Small intestine (tissue), 7 donors: ENCODE measurements at regions not wholly inside any gene's neighbourhood (a gene's known extent, or its start where the extent isn't known, plus 50 kb on each side); places are given as distances from the start of the nearest gene placed in this dataset.
"Not testable (repeated sequence)": the region's sequence is repeated elsewhere in the genome, so short reads cannot be mapped to it uniquely, and the experiment has no call there.

Experiments used
- DNase-seq, 2 donors: peaks; one replicate each; pipeline versions ENCODE4 v3.0.0 to v3.0.0-alpha.2; 2013
- FAIRE-seq: peaks from 2 replicates; lab custom pipeline; 2012; peaks lifted over from hg19 to GRCh38; lab: Jason Lieb, UNC
- H3K27ac ChIP-seq, 3 donors: one replicate each; pipeline ENCODE4 v1.5.1; 2013; ENCODE audit warnings: low read length in 2 of 3, mild to moderate bottlenecking in 2 of 3, control low read depth in 1 of 3, inconsistent platforms in 1 of 3, low read depth in 1 of 3, moderate library complexity in 1 of 3
- H3K27me3 ChIP-seq, 3 donors: one replicate each; pipeline ENCODE4 v1.6.1; 2013; ENCODE audit warnings: low read length in 3 of 3, inconsistent platforms in 1 of 3; ENCODE audit not compliant: control insufficient read depth in 3 of 3, insufficient read depth in 3 of 3
- H3K36me3 ChIP-seq, 3 donors: one replicate each; pipeline ENCODE4 v1.6.1; 2013; ENCODE audit warnings: low read length in 3 of 3, inconsistent platforms in 1 of 3, low read depth in 1 of 3, mild to moderate bottlenecking in 1 of 3, moderate library complexity in 1 of 3; ENCODE audit not compliant: control insufficient read depth in 3 of 3, insufficient read depth in 2 of 3
- H3K4me1 ChIP-seq, 3 donors: one replicate each; pipeline ENCODE4 v1.6.1; 2013; ENCODE audit warnings: low read length in 2 of 3, inconsistent platforms in 1 of 3, low read depth in 1 of 3, mild to moderate bottlenecking in 1 of 3, moderate library complexity in 1 of 3; ENCODE audit not compliant: control insufficient read depth in 3 of 3, insufficient read depth in 2 of 3
- H3K4me3 ChIP-seq, 3 donors: one replicate each; pipeline ENCODE4 v1.5.1; 2013; ENCODE audit warnings: low read length in 3 of 3, control low read depth in 1 of 3, inconsistent platforms in 1 of 3, low read depth in 1 of 3, mild to moderate bottlenecking in 1 of 3, moderate library complexity in 1 of 3
- H3K9me3 ChIP-seq, 2 donors: one replicate each; pipeline ENCODE4 v1.6.1; 2013; ENCODE audit warnings: low read depth in 1 of 2, low read length in 1 of 2; ENCODE audit not compliant: control insufficient read depth in 2 of 2, insufficient read depth in 1 of 2
- WGBS, 3 donors: extraction: QIAGEN DNeasy Blood & Tissue Kit; methylation state at CpG; one replicate each; pipeline ENCODE4 v1.1.7; 2013; 5-methylcytosine and 5-hydroxymethylcytosine counted together
- donor health status: healthy with polysubstance abuse.
- donor health status: control.
- donor health status: control.
- donor health status: Bipolar disorder and iron deficiency.
- donor health status: healthy.

DNA sequence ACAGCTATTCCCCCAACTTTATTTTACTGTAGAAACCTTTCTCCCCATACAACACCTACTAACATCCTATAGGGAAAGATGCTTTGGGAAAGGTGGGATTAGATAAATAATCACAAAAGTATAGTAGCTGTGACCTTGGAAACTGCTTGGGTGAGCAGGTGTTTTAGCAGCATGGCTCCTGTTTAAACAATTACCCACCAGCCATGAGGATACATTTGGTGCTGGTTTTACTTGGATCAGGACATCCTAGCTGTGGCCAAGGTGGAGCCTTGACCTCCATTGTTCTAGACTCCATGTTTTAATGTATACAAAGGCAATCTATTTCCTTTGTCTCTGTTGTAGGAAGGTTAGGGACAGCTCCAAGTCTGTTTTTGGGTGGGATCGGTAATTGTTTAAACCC, 56.8 kb upstream of the ALDH1B1 start:
- whole genome bisulfite sequencing, 3 donors = 81 to 100% (median 88%) methylated on average over 1 of the region's 1 CpG
- Histone ChIP-seq H3K36me3 (no peaks in the 10 kb centered on the region), H3K9me3 (peaks cover 0 to 2% of the 10 kb centered on the region in 2 donors), H3K4me1 (no peaks in the 10 kb centered on the region), H3K27ac (no peak overlapping the region), H3K4me3 (no peak overlapping the region), H3K27me3 (peaks cover 0 to 4% (median 3%) of the 10 kb centered on the region in 3 donors)
- FAIRE-seq = no peak
- DNase-seq = no peak

DNA sequence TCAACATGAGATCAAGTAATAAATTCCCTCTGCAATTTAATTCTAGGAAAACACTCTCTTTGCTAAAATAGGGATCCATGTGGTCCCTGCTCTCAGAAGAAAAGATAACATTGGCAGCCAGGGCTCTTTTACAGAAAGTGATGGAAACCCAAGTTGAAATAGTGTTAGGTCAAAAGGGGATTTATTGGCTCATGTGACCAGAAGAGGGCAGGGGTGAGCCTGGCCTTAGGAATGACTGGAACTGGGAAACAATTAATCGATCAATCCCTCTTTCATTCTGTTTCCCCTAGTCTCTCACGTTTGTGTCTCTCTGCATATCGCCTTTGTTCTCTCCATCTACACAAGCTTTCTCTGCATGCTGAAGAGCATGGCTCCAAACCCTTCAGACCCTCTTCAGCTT, 58.3 kb upstream of the ALDH1B1 start:
- no peak overlapping the region for H3K4me3 ChIP-seq
- H3K36me3 ChIP-seq = no peaks in the 10 kb centered on the region
- 46 to 52% (median 49%) methylated on average over 3 of the region's 3 CpGs for WGBS, 3 donors
- FAIRE-seq (no peak), DNase-seq (no peak)
- H3K9me3 ChIP-seq = peaks cover 0 to 2% of the 10 kb centered on the region in 2 donors
- no peaks in the 10 kb centered on the region for H3K4me1 ChIP-seq
- H3K27ac ChIP-seq = no peak overlapping the region
- peaks cover 0 to 4% (median 3%) of the 10 kb centered on the region in 3 donors for H3K27me3 ChIP-seq

DNA sequence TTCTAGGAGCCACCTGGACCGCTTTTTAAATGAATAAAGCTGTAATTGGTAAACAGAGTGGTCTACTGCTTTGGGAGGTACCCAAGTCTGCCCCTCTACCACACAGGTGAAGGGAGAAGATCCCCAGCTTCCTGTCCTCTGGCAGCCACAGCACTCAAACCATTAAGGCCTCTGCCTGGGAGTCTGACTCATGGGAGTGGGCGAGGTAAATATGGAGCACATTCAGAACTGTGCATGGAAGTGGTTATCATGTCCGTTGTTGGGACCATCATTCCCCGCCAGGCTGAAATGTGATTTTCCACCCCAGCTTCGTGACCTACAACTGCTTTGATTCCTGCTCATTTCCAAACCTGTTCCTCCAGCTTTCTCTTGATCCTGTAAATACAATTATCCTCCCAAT, 59.5 kb upstream of the ALDH1B1 start:
- Histone ChIP-seq H3K4me3 (no peak overlapping the region), H3K4me1 (no peaks in the 10 kb centered on the region), H3K27me3 (peaks cover 0 to 3% (median 2%) of the 10 kb centered on the region in 3 donors), H3K27ac (no peak overlapping the region), H3K9me3 (peaks cover 0 to 2% of the 10 kb centered on the region in 2 donors), H3K36me3 (no peaks in the 10 kb centered on the region)
- WGBS, 3 donors = 71 to 86% (median 73%) methylated on average over 5 of the region's 5 CpGs
- no peak for DNase-seq
- no peak for FAIRE-seq

DNA sequence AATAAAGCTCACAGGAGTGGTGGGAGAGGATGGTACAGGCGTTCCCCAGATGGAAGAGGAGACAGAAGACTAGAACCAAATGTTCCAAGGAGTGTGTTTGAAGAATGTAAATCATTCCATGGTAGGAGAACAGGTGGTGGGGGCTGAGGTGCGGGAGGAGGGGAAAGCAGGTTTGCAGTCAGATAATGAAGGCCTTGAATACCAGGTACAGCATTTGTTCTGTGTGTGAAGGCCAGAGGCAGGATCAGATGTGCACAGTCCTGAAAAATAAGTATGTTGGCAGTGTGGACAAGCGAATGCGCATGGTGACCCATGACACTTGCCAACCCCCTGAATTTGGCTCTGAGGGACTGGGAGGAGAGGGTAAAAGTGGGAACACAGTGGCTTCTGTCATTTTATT, 59.9 kb upstream of the ALDH1B1 start:
- Histone ChIP-seq H3K27ac (no peak overlapping the region), H3K4me1 (no peaks in the 10 kb centered on the region), H3K27me3 (peaks cover 0 to 3% (median 2%) of the 10 kb centered on the region in 3 donors), H3K36me3 (no peaks in the 10 kb centered on the region), H3K4me3 (no peak overlapping the region), H3K9me3 (peaks cover 0 to 2% of the 10 kb centered on the region in 2 donors)
- WGBS, 3 donors = 83 to 89% (median 85%) methylated on average over 4 of the region's 4 CpGs
- FAIRE-seq (no peak), DNase-seq (no peak)

DNA sequence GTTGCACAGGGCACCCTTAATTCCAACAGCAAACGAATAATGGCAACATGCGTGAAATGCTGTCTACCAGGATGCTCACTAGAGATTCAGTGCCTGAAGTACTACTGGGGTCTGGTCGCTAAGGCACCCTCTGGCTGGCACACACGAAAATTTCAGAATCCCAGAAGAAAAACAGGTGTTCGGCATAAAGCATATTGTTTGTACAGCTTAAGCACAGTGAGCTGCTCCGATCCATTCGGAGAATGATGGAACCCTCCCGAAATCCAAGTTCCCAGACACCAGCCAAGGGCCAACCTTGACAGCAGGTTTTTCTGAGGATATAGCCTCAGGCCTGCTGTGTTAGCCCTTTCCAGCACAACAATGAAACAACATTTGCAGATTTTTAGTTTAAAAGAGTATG, 61.4 kb upstream of the ALDH1B1 start:
- Histone ChIP-seq H3K4me1 (no peaks in the 10 kb centered on the region), H3K36me3 (no peaks in the 10 kb centered on the region), H3K4me3 (no peak overlapping the region), H3K27ac (no peak overlapping the region), H3K9me3 (peaks cover 0 to 2% of the 10 kb centered on the region in 2 donors), H3K27me3 (peaks cover 0 to 2% (median 0%) of the 10 kb centered on the region in 3 donors)
- DNase-seq (no peak), FAIRE-seq (no peak)
- 90 to 93% (median 93%) methylated on average over 8 of the region's 8 CpGs for WGBS, 3 donors

DNA sequence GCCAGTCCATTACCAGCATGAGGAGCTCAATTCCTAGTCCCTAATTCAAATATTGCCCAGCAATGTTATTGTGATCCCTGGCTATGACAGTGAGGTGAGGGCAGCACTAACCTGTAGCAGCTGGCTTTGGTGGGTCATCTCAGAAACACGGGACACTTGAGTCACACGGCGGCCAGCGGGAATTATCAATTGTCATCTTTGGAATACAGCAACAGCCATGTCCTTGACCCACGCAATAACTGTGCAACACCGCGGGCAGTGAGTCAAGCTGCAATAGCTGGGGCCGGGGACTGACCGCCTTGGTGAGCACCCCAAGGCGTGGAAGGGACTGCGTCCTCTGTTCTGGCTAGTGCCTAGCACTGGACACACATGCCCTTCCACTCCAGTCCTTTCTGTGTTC, 62.5 kb upstream of the ALDH1B1 start:
- DNase-seq (no peak), FAIRE-seq (no peak)
- Histone ChIP-seq H3K27ac (no peak overlapping the region), H3K9me3 (peaks cover 0 to 2% of the 10 kb centered on the region in 2 donors), H3K4me1 (no peaks in the 10 kb centered on the region), H3K4me3 (no peak overlapping the region), H3K27me3 (peaks cover 0 to 2% (median 0%) of the 10 kb centered on the region in 3 donors), H3K36me3 (no peaks in the 10 kb centered on the region)
- WGBS, 3 donors = 82 to 90% (median 83%) methylated on average over 11 of the region's 11 CpGs

DNA sequence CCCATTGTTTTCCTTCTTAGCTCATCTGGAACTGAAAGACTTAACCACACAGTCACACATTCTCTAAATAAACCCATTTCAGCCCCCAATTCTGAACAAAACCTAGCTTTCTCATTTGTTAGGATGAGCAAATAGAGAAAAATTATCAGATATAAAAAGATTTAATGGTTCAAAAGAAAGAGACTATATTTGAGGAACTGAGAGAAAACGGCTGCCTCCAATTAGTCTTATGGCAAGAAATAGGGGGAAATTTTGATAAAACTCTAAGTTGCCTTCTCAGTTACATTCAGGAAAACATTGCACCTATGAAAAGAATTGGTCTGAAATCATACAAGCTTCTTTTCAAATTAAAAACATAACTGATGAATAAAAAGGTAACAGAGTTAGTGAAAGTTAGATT, 63.7 kb upstream of the ALDH1B1 start:
- H3K4me3 ChIP-seq = no peak overlapping the region
- H3K27me3 ChIP-seq = peaks cover 0 to 2% (median 0%) of the 10 kb centered on the region in 3 donors
- H3K9me3 ChIP-seq = peaks cover 0 to 2% of the 10 kb centered on the region in 2 donors
- H3K36me3 ChIP-seq = no peaks in the 10 kb centered on the region
- H3K27ac ChIP-seq = no peak overlapping the region
- WGBS, 3 donors = 74 to 84% (median 82%) methylated on average over 1 of the region's 1 CpG
- FAIRE-seq (no peak), DNase-seq (no peak)
- H3K4me1 ChIP-seq = no peaks in the 10 kb centered on the region

DNA sequence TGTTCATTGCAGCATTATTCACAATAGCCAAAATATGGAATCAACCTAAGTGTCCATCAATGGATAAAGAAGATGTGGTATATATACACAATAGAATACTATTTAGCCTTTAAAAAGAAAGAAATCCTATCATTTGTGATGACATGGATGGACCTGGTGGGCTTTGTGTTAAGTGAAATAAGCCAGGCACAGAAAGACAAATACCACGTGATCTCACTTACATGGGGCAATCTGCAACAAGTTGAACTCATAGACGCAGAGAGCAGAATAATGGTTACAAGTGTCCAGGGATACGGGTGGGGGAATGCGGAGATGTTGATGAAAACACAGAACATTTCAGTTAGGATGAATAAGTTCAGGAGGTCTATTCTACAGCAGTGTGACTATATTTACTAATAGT, 66.4 kb upstream of the ALDH1B1 start:
- no peak overlapping the region for H3K4me3 ChIP-seq
- no peaks in the 10 kb centered on the region for H3K9me3 ChIP-seq
- no peak overlapping the region for H3K27ac ChIP-seq
- H3K4me1 ChIP-seq = no peaks in the 10 kb centered on the region
- 90 to 95% (median 94%) methylated on average over 4 of the region's 4 CpGs for WGBS, 3 donors
- DNase-seq (no peak), FAIRE-seq (no peak)
- H3K27me3 ChIP-seq = no peaks in the 10 kb centered on the region
- no peaks in the 10 kb centered on the region for H3K36me3 ChIP-seq

DNA sequence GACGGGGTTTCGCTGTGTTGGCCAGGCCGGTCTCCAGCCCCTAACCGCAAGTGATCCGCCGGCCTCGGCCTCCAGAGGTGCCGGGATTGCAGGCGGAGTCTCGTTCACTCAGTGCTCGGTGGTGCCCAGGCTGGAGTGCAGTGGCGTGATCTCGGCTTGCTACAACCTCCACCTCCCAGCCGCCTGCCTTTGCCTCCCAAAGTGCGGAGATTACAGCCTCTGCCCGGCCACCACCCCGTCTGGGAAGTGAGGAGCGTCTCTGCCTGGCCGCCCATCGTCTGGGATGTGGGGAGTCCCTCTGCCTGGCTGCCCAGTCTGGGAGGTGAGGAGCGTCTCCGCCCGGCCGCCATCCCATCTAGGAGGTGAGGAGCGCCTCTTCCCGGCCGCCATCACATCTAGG, 68.3 kb upstream of the ALDH1B1 start:
- not testable (repeated sequence) for FAIRE-seq, H3K4me3 ChIP-seq, H3K36me3 ChIP-seq, H3K27me3 ChIP-seq, H3K4me1 ChIP-seq, DNase-seq, H3K9me3 ChIP-seq, H3K27ac ChIP-seq
- 93 to 99% (median 96%) methylated on average over 12 to 27 of the region's 27 CpGs for WGBS, 3 donors
